ENCODE measurements at regions not wholly inside any gene's neighbourhood (a gene's known extent, or its start where the extent isn't known, plus 50 kb on each side); places are given as distances from the start of the nearest gene placed in this dataset.

DNA sequence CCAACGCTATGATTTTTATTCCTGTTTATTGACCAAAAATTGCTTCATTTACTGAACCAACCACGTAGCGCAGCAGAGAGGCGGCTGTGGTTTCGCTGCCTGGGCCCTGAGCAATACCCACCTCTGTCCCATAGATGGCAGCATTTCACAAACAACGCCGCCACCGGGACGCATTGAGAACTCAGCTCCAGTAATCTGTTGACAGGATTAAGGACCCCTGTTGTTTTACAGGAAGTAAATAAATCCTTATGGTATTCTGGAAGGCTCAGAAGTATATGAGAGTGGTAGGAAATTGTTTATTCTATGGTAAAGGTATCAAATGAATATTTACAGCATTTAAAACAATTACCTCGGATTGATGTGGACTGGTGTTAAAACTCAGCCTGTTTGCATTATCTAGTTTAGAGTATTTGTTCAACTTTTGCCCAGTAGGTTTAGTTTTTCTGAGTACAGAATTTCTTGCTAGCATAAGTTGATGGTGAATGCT is 547.9 kb upstream of the SLC35B3 start:
- ATAC-seq (replicated peaks in 1 of 4) (peak; percentile 44 to 70 (median 62)), DNase-seq (peak in 32 of 35 experiments; percentile 0 to 58 (median 21))
- no peak overlapping the region for H3K4me3 Mint-ChIP-seq
- CTCF ChIA-PET = interaction anchor here (0.6 to 2.1 kb wide), 9 partner anchors 9 to 1819 kb away, joined by 3 to 10 read pairs (median 3); no protein-coding TSS in a partner anchor
- no peaks in the 10 kb centered on the region for H3K9me3 Mint-ChIP-seq
- H3K27ac Mint-ChIP-seq = no peak overlapping the region
- Histone ChIP-seq H3K27me3 (replicated peaks in 1 of 2; ENCODE audit: control insufficient read depth in 2 of 2, extremely low read depth in 1 of 2, insufficient read depth in 2 of 2, low read length in 1 of 2) (no peaks in the 10 kb centered on the region), H3K4me3 (ENCODE audit: control insufficient read depth in 1 of 2, extremely low read depth in 1 of 2, low read length in 1 of 2) (no peak overlapping the region), H3K4me1 (ENCODE audit: control insufficient read depth in 1 of 2, extremely low read depth in 1 of 2, insufficient read depth in 2 of 2, low read length in 2 of 2) (no peaks in the 10 kb centered on the region), H3K9me3 (no peaks in the 10 kb centered on the region), H3K36me3 (ENCODE audit: control insufficient read depth in 2 of 2, extremely low read depth in 1 of 2, insufficient read depth in 1 of 2, low read length in 1 of 2) (no peaks in the 10 kb centered on the region), H3K27ac (ENCODE audit: low read length) (no peak overlapping the region)
- H3K4me1 Mint-ChIP-seq = no peaks in the 10 kb centered on the region
- WGBS (ENCODE audit: insufficient coverage) = no CpG with 5 or more reads among the region's 10 CpGs
- peaks cover 8 to 26% of the 10 kb centered on the region in 2 donors for H3K27me3 Mint-ChIP-seq
- POLR2A ChIA-PET = no interaction called here
- H3K36me3 Mint-ChIP-seq = no peaks in the 10 kb centered on the region

DNA sequence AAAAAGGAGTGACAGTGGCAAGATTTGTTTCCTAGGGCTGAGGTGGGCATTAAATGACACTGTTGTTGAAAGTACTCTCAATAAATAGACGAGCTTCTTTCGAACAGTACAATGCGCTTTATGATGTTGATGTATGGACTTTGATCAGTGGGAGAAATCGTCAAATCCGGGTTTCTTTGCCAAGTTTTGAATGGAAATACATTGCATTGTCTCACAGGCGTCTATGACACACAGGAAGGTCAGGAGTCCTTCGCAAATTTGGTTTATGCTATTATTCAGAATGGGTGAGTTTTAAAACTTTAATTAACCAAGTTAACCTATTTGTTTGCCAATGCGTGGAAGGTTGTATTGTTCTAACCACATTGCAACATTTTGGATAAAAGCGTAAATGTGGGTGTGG is 547.3 kb upstream of the SLC35B3 start:
- Mint-ChIP-seq H3K36me3 (no peaks in the 10 kb centered on the region), H3K4me1 (no peaks in the 10 kb centered on the region), H3K27me3 (peaks cover 7 to 24% of the 10 kb centered on the region in 2 donors), H3K27ac (no peak overlapping the region), H3K9me3 (no peaks in the 10 kb centered on the region), H3K4me3 (no peak overlapping the region)
- ATAC-seq (replicated peaks in 1 of 4) (no peak), DNase-seq (no peak)
- POLR2A ChIA-PET = no interaction called here
- Histone ChIP-seq H3K9me3 (no peaks in the 10 kb centered on the region), H3K27me3 (replicated peaks in 1 of 2; ENCODE audit: control insufficient read depth in 2 of 2, extremely low read depth in 1 of 2, insufficient read depth in 2 of 2, low read length in 1 of 2) (no peaks in the 10 kb centered on the region), H3K36me3 (ENCODE audit: control insufficient read depth in 2 of 2, extremely low read depth in 1 of 2, insufficient read depth in 1 of 2, low read length in 1 of 2) (no peaks in the 10 kb centered on the region), H3K27ac (ENCODE audit: low read length) (no peak overlapping the region), H3K4me3 (ENCODE audit: control insufficient read depth in 1 of 2, extremely low read depth in 1 of 2, low read length in 1 of 2) (no peak overlapping the region), H3K4me1 (ENCODE audit: control insufficient read depth in 1 of 2, extremely low read depth in 1 of 2, insufficient read depth in 2 of 2, low read length in 2 of 2) (no peaks in the 10 kb centered on the region)
- CTCF ChIA-PET = interaction anchor here (0.9 to 2.1 kb wide), 7 partner anchors 10 to 1819 kb away, joined by 3 to 10 read pairs (median 4); no protein-coding TSS in a partner anchor
- WGBS (ENCODE audit: insufficient coverage) = 91% methylated on average over 4 of the region's 9 CpGs

DNA sequence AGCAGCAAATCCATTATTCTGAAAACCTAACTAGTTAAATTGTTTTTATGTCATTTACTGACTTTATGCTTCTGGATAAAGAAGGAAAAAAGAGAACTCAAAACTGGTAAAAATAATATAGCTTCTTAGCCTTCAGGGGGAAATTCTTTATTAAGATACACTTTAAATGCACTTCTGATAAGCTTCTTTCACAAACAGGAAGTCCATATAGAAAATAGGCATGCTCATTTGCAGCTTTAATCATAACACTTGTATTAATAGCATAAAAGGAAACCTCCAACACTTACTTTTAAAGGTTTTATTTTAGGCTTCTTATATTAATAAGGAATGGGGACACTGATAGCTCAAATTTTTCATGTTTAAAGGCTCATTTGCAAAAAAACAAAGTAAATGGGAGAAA is 538.0 kb upstream of the SLC35B3 start:
- H3K4me3 Mint-ChIP-seq = no peak overlapping the region
- ATAC-seq (replicated peaks in 1 of 4) = no peak
- Histone ChIP-seq H3K4me1 (ENCODE audit: control insufficient read depth in 1 of 2, extremely low read depth in 1 of 2, insufficient read depth in 2 of 2, low read length in 2 of 2) (no peaks in the 10 kb centered on the region), H3K9me3 (no peaks in the 10 kb centered on the region), H3K27me3 (replicated peaks in 1 of 2; ENCODE audit: control insufficient read depth in 2 of 2, extremely low read depth in 1 of 2, insufficient read depth in 2 of 2, low read length in 1 of 2) (no peaks in the 10 kb centered on the region), H3K27ac (ENCODE audit: low read length) (no peak overlapping the region), H3K4me3 (ENCODE audit: control insufficient read depth in 1 of 2, extremely low read depth in 1 of 2, low read length in 1 of 2) (no peak overlapping the region), H3K36me3 (ENCODE audit: control insufficient read depth in 2 of 2, extremely low read depth in 1 of 2, insufficient read depth in 1 of 2, low read length in 1 of 2) (no peaks in the 10 kb centered on the region)
- peaks cover 0 to 3% of the 10 kb centered on the region in 2 donors for H3K27me3 Mint-ChIP-seq
- no peaks in the 10 kb centered on the region for H3K36me3 Mint-ChIP-seq
- POLR2A ChIA-PET = no interaction called here
- CTCF ChIA-PET = interaction anchor here in 1 of 2 donors (0.7 to 1.5 kb wide), 3 partner anchors 9 to 485 kb away, joined by 3 read pairs; no protein-coding TSS in a partner anchor
- H3K9me3 Mint-ChIP-seq = peaks cover 8 to 22% (median 11%) of the 10 kb centered on the region in 3 donors
- H3K27ac Mint-ChIP-seq = no peak overlapping the region
- no peaks in the 10 kb centered on the region for H3K4me1 Mint-ChIP-seq
- DNase-seq = no peak

DNA sequence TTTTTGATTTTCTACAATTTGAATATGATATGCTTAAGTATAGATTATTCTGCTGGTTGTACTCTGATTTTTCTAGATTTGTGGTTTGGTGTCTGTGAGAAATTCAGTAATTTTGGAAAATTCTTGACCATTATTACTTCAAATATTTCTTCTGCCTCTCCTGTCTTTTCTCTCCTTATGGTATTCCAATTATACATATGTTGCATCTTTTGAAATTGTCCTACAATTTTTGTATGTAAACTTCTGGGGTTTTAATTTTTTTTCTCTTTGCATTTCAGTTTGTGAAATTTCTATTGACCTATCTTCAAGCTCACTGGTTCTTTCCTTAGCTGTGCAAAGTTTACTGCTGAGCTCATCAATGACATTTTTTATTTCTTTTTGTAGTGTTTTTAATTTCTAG is 534.4 kb upstream of the SLC35B3 start:
- Histone ChIP-seq H3K4me3 (ENCODE audit: control insufficient read depth in 1 of 2, extremely low read depth in 1 of 2, low read length in 1 of 2) (no peak overlapping the region), H3K4me1 (ENCODE audit: control insufficient read depth in 1 of 2, extremely low read depth in 1 of 2, insufficient read depth in 2 of 2, low read length in 2 of 2) (no peaks in the 10 kb centered on the region), H3K9me3 (no peaks in the 10 kb centered on the region), H3K27ac (ENCODE audit: low read length) (no peak overlapping the region), H3K36me3 (ENCODE audit: control insufficient read depth in 2 of 2, extremely low read depth in 1 of 2, insufficient read depth in 1 of 2, low read length in 1 of 2) (no peaks in the 10 kb centered on the region), H3K27me3 (replicated peaks in 1 of 2; ENCODE audit: control insufficient read depth in 2 of 2, extremely low read depth in 1 of 2, insufficient read depth in 2 of 2, low read length in 1 of 2) (no peaks in the 10 kb centered on the region)
- ChIA-PET POLR2A (no interaction called here), CTCF (no interaction called here)
- no peak for DNase-seq
- Mint-ChIP-seq H3K36me3 (no peaks in the 10 kb centered on the region), H3K27ac (no peak overlapping the region), H3K9me3 (peaks cover 10 to 31% (median 17%) of the 10 kb centered on the region in 3 donors), H3K4me3 (no peak overlapping the region), H3K27me3 (peaks cover 0 to 3% of the 10 kb centered on the region in 2 donors), H3K4me1 (no peaks in the 10 kb centered on the region)
- ATAC-seq (replicated peaks in 1 of 4) = no peak

DNA sequence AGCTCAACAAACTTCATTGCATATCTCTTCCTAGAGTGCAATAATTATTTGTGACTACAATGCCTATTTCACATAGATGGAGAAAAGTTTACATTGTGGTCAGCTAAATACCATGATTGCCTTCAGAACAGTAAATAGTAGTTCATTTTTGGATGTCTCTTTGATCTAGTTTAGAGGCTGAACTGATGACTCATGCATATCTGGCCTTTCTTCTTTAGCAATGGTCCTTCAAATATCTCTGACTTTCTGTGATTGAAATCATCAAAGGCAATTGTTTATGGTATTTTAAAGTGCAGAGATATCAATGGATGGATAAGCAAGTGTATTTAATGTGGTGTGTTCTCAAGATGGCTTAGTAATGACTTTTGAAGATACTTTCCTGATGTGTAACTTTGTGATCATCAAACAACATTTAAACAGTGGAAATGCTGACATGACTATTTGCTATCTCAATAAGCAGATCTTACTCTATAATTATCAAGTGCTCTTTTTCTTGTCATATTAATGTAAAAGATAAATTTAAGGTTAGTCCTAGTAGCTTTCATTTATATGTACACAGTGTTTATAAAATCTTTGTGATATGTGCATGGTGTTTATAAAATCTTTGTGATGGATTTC is 523.7 kb upstream of the SLC35B3 start:
- H3K4me1 Mint-ChIP-seq = no peaks in the 10 kb centered on the region
- H3K9me3 Mint-ChIP-seq = peaks cover 0 to 3% (median 0%) of the 10 kb centered on the region in 3 donors
- Histone ChIP-seq H3K27me3 (replicated peaks in 1 of 2; ENCODE audit: control insufficient read depth in 2 of 2, extremely low read depth in 1 of 2, insufficient read depth in 2 of 2, low read length in 1 of 2) (no peaks in the 10 kb centered on the region), H3K4me3 (ENCODE audit: control insufficient read depth in 1 of 2, extremely low read depth in 1 of 2, low read length in 1 of 2) (no peak overlapping the region), H3K27ac (ENCODE audit: low read length) (no peak overlapping the region), H3K36me3 (ENCODE audit: control insufficient read depth in 2 of 2, extremely low read depth in 1 of 2, insufficient read depth in 1 of 2, low read length in 1 of 2) (no peaks in the 10 kb centered on the region), H3K4me1 (ENCODE audit: control insufficient read depth in 1 of 2, extremely low read depth in 1 of 2, insufficient read depth in 2 of 2, low read length in 2 of 2) (no peaks in the 10 kb centered on the region), H3K9me3 (no peaks in the 10 kb centered on the region)
- H3K36me3 Mint-ChIP-seq = no peaks in the 10 kb centered on the region
- ATAC-seq (replicated peaks in 1 of 4) = no peak
- no peak for DNase-seq
- no peak overlapping the region for H3K4me3 Mint-ChIP-seq
- no peak overlapping the region for H3K27ac Mint-ChIP-seq
- ChIA-PET POLR2A (no interaction called here), CTCF (no interaction called here)
- no peaks in the 10 kb centered on the region for H3K27me3 Mint-ChIP-seq

DNA sequence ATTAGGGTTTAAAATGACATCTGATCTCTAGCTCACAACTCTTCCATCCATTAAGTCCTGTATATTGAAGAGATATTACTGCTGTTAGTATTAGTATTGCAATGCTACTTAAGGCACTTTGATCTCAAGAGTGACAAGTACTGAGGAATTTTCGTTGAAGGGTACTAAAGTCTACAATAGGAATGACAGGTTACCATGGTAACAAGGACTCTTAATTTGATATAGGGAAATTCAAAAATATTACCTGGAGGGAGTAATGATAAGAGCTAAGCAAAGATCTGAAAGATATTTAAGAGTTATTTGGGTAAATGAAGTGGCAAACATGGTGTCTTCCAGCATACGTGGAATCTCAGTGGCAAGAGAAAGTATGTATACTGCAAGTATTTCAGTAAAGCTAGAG is 518.0 kb upstream of the SLC35B3 start:
- no peak for DNase-seq
- no peaks in the 10 kb centered on the region for H3K4me1 Mint-ChIP-seq
- H3K27me3 Mint-ChIP-seq = peaks cover 0 to 5% of the 10 kb centered on the region in 2 donors
- no peaks in the 10 kb centered on the region for H3K4me1 ChIP-seq (ENCODE audit: control insufficient read depth in 1 of 2, extremely low read depth in 1 of 2, insufficient read depth in 2 of 2, low read length in 2 of 2)
- no peaks in the 10 kb centered on the region for H3K36me3 ChIP-seq (ENCODE audit: control insufficient read depth in 2 of 2, extremely low read depth in 1 of 2, insufficient read depth in 1 of 2, low read length in 1 of 2)
- 50% methylated on average over 1 of the region's 2 CpGs for WGBS (ENCODE audit: insufficient coverage)
- POLR2A ChIA-PET = no interaction called here
- H3K27ac Mint-ChIP-seq = no peak overlapping the region
- no peaks in the 10 kb centered on the region for H3K9me3 ChIP-seq
- H3K36me3 Mint-ChIP-seq = no peaks in the 10 kb centered on the region
- CTCF ChIA-PET = no interaction called here
- H3K27me3 ChIP-seq (replicated peaks in 1 of 2; ENCODE audit: control insufficient read depth in 2 of 2, extremely low read depth in 1 of 2, insufficient read depth in 2 of 2, low read length in 1 of 2) = no peaks in the 10 kb centered on the region
- no peak overlapping the region for H3K4me3 Mint-ChIP-seq
- no peak for ATAC-seq (replicated peaks in 1 of 4)
- H3K9me3 Mint-ChIP-seq = no peaks in the 10 kb centered on the region
- no peak overlapping the region for H3K4me3 ChIP-seq (ENCODE audit: control insufficient read depth in 1 of 2, extremely low read depth in 1 of 2, low read length in 1 of 2)
- H3K27ac ChIP-seq (ENCODE audit: low read length) = no peak overlapping the region

DNA sequence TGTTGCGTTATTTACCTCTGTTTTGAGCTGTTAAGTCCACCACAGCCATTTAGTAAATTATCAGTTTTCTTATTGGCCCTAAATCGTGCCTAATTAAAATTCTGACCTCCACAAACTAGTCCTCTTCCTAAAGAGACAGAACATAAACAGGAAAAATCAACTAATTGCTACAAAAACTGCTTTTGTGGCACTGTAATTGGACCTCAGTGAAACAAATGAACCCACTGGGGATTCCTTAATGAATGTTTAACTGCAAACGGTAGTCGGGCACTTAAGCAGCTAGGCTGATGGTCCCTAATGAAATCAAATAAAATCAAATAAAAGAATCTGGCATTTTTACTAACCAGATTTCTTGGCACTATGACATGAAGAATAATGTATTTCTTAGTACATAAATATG is 513.4 kb upstream of the SLC35B3 start:
- Mint-ChIP-seq H3K27ac (no peak overlapping the region), H3K4me1 (no peaks in the 10 kb centered on the region), H3K4me3 (no peak overlapping the region), H3K27me3 (peaks cover 0 to 5% of the 10 kb centered on the region in 2 donors), H3K36me3 (no peaks in the 10 kb centered on the region), H3K9me3 (no peaks in the 10 kb centered on the region)
- Histone ChIP-seq H3K9me3 (no peaks in the 10 kb centered on the region), H3K27ac (ENCODE audit: low read length) (no peak overlapping the region), H3K4me3 (ENCODE audit: control insufficient read depth in 1 of 2, extremely low read depth in 1 of 2, low read length in 1 of 2) (no peak overlapping the region), H3K27me3 (replicated peaks in 1 of 2; ENCODE audit: control insufficient read depth in 2 of 2, extremely low read depth in 1 of 2, insufficient read depth in 2 of 2, low read length in 1 of 2) (no peaks in the 10 kb centered on the region), H3K36me3 (ENCODE audit: control insufficient read depth in 2 of 2, extremely low read depth in 1 of 2, insufficient read depth in 1 of 2, low read length in 1 of 2) (no peaks in the 10 kb centered on the region), H3K4me1 (ENCODE audit: control insufficient read depth in 1 of 2, extremely low read depth in 1 of 2, insufficient read depth in 2 of 2, low read length in 2 of 2) (no peaks in the 10 kb centered on the region)
- ATAC-seq (replicated peaks in 1 of 4) (no peak), DNase-seq (no peak)
- CTCF ChIA-PET = no interaction called here
- POLR2A ChIA-PET = no interaction called here
- 26% methylated on average over 2 of the region's 4 CpGs for WGBS (ENCODE audit: insufficient coverage)
